LNCaP clone FGC (cell line): ENCODE measurements at regions not wholly inside any gene's neighbourhood (a gene's known extent, or its start where the extent isn't known, plus 50 kb on each side); places are given as distances from the start of the nearest gene placed in this dataset.

Experiments used
- DNase-seq: peaks from one replicate; pipeline ENCODE4 v3.0.0-alpha.2; 2011; ENCODE audit warnings: low read depth
- H3K4me3 ChIP-seq: 2 replicates; pipeline ENCODE4 v1.5.1; 2011; ENCODE audit warnings: mild to moderate bottlenecking, low read depth, low read length, control low read depth
- CTCF ChIP-seq: IDR thresholded peaks from 2 replicates; pipeline ENCODE4 v1.5.1; 2012; ENCODE audit warnings: mild to moderate bottlenecking; ENCODE audit not compliant: control insufficient read depth, insufficient read depth; ENCODE audit errors: extremely low read depth

- TF ChIP-seq CTCF = no peak
- no peak for DNase-seq
- H3K4me3 ChIP-seq = no peak overlapping the region
Observed at GRCh38 chr13:73230716-73231115, 171.9 kb downstream of the KLF5 start.

DNA sequence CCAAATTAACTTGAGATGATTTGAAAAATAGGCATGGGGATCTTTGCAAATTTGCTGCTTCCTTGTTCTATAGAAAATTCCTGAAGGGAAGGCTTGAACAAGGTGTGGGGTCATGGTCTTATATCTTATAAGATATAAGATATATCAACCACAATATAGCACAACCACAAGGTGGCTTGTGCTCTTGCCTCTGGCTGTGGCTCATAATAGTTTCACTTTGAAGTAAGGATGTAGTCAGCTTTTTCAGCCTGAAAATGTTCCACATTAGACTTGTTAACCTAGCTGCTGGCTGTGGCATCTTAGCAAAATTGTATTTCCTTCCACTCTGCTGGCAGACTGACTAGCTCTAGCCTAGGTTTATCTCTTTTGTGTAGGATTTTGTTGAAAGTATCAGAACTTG, 169.7 kb downstream of the KLF5 start:
- H3K4me3 ChIP-seq = no peak overlapping the region
- TF ChIP-seq CTCF = no peak
- no peak for DNase-seq

GRCh38 chr13:73225990-73226389, 167.2 kb downstream of the KLF5 start:
- no peak for TF ChIP-seq CTCF
- H3K4me3 ChIP-seq = no peak overlapping the region
- DNase-seq = no peak

- DNase-seq = no peak
- no peak overlapping the region for H3K4me3 ChIP-seq
- TF ChIP-seq CTCF = no peak
Observed at GRCh38 chr13:73224703-73225102, 165.9 kb downstream of the KLF5 start.

DNA sequence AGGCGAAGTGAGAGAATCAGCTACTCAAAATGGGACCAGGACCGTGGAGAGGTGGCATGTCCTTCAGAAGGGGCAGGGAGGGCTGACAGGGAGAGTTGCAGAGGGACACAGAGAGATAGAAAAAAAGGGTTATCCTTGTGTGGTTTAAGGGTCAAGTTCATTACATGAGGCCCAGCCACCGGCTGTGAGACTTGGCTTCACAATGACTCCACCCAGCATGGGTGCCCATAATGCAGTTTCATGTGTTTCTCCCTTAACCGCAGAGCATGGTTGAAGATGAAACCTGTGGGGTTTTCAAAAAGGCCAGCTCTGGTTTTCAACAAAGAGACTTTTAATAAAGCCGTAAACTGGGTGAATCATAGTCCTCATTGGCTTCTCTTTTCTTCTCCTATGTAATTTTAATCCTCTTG, 164.6 kb downstream of the KLF5 start:
- H3K4me3 ChIP-seq = no peak overlapping the region
- DNase-seq = no peak
- no peak for TF ChIP-seq CTCF

- TF ChIP-seq CTCF = no peak
- no peak overlapping the region for H3K4me3 ChIP-seq
- no peak for DNase-seq
Observed at GRCh38 chr13:73222627-73223305, 164.0 kb downstream of the KLF5 start.
